ENCODE measurements at regions not wholly inside any gene's neighbourhood (a gene's known extent, or its start where the extent isn't known, plus 50 kb on each side); places are given as distances from the start of the nearest gene placed in this dataset.
"Not testable (repeated sequence)": the region's sequence is repeated elsewhere in the genome, so short reads cannot be mapped to it uniquely, and the experiment has no call there.

- TF ChIP-seq CTCF (IDR thresholded peaks at IDR 0.05; ENCODE audit: insufficient read depth, low read length); POLR2AphosphoS5 (IDR thresholded peaks at IDR 0.05; ENCODE audit: low read depth); GABPA (IDR thresholded peaks at IDR 0.05; ENCODE audit: low read depth); SPI1 (IDR thresholded peaks at IDR 0.05; ENCODE audit: borderline replicate concordance, low read depth); REST (IDR thresholded peaks at IDR 0.05; ENCODE audit: insufficient replicate concordance, low read depth): not testable (repeated sequence)
Observed at GRCh38 chr21:9744166-9744565, 777.2 kb upstream of the TPTE start.

All from HL-60 (cell line).